H1 (cell line): ENCODE measurements at regions not wholly inside any gene's neighbourhood (a gene's known extent, or its start where the extent isn't known, plus 50 kb on each side); places are given as distances from the start of the nearest gene placed in this dataset.

Source experiments
- ZNF274 ChIP-seq: IDR thresholded peaks from 2 replicates; pipeline ENCODE4 v1.7.0; 2012; ENCODE audit warnings: low read length, borderline replicate concordance; ENCODE audit errors: extremely low read depth

DNA sequence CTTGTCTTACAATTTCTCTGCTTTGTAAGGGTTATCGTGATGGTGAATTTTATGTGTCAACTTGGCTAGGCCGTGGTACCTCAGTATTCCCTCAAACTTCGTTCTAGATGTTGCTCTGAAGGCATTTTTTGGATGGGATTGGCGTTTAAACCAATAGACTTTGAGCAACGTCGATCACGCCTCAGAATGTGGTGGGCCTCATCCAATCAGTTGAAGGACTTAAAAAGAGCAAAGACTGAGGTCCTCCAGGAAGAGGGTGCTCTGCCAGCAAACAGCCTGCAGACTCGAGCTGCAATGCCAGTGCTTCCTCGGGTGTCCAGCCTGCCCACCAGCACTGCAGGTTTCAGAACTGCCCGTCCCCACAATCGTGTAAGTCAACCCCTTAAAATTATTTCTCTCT, 145.8 kb upstream of the SALL3 start (continued):
- TF ChIP-seq ZNF274, result no peak
